GM12874 (cell line): ENCODE measurements at regions not wholly inside any gene's neighbourhood (a gene's known extent, or its start where the extent isn't known, plus 50 kb on each side); places are given as distances from the start of the nearest gene placed in this dataset.

Experiments
- CTCF ChIP-seq: IDR thresholded peaks from 2 replicates; pipeline ENCODE4 v1.5.1; 2011; ENCODE audit warnings: low read depth, mild to moderate bottlenecking, control low read depth, low read length, moderate library complexity; ENCODE audit not compliant: insufficient read depth

DNA sequence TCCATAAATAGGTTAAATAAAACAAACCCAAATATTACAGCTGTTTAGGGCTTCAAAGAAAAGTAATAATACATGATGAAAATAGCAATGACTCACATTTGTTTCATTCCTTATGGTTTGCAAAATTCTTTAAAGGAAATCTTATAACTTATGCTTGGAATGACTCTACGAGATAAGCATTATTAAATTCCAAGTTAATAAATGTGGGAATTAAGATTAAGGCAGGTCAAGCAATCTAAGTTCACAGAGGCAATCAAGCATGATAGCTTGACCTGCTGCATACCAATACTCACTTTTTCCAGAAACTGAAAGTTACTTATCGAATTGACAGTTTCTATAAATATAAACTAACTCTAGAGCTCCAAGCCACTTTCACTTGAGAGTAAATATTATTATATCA is 1002.9 kb upstream of the SEL1L start:
- TF ChIP-seq CTCF: no peak

GRCh38 chr14:82537831-82538230 is 1004.2 kb upstream of the SEL1L start:
- TF ChIP-seq CTCF: no peak

DNA sequence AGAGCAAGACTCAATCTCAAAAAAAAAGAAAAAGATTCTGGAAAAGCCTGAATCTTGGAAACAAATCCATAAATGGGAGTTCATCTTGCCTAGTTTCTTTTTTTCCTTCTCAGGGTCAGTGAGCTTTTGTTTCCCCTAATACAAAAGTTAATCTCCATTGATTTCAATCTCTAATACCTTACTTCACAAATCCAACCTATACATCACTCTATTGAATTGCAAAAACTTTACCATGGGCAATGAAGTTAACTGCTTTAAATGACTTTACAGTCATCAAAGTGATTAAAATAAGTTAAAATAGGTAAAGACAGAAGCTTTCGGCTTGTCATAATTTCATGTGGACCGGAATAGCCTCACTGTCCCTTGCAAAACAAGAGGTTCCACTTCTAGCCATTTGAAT is 1012.7 kb upstream of the SEL1L start:
- no peak for TF ChIP-seq CTCF

- no peak for TF ChIP-seq CTCF
These were observed 1015.8 kb upstream of the SEL1L start for GRCh38 chr14:82549306-82549990.

GRCh38 chr14:82562881-82563280 is 1029.2 kb upstream of the SEL1L start:
- TF ChIP-seq CTCF: no peak

- no peak for TF ChIP-seq CTCF
These were observed 1032.2 kb upstream of the SEL1L start for GRCh38 chr14:82565825-82566224.

DNA sequence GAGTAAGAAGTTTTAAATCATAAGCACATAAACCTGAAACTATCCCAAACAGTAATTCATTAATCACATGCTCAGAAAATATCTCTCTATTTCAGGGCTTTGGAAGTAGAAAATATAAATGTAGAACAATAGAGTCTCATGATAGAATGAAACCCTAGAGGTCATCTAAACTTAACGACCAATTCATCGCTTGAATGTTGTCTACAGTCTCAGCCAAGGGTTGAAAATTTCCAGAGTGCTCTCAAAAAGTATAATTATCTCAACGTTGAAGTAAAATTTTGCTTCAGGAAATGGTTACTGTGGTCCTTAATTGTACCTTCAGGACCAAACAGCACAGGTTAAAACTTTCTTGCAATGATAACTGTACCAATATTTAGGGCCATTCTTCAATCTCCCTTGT is 1053.6 kb upstream of the SEL1L start:
- no peak for TF ChIP-seq CTCF
